Breast epithelium (tissue), 4 donors: ENCODE measurements at regions not wholly inside any gene's neighbourhood (a gene's known extent, or its start where the extent isn't known, plus 50 kb on each side); places are given as distances from the start of the nearest gene placed in this dataset.

ENCODE experiments used
- DNase-seq, 2 donors: peaks; one replicate each; pipeline ENCODE4 v3.0.0-alpha.2; 2019; ENCODE audit warnings: low spot score in 2 of 2
- H3K27ac ChIP-seq, 2 donors: fragments of 200-600 bp; sonication (generic) in 1 of 2; one replicate each; pipeline ENCODE4 v1.5.1; 2016 to 2019; ENCODE audit warnings: mild to moderate bottlenecking in 1 of 2
- H3K27me3 ChIP-seq, 2 donors: fragments of 200-600 bp; sonication (generic) in 1 of 2; one replicate each; pipeline versions ENCODE4 v1.5.1 to v1.6.0; 2017 to 2019; ENCODE audit warnings: control low read depth in 1 of 2, mild to moderate bottlenecking in 1 of 2
- H3K36me3 ChIP-seq: fragments of 200-600 bp; one replicate; pipeline ENCODE4 v1.5.1; 2019
- H3K4me1 ChIP-seq, 2 donors: fragments of 200-600 bp; sonication (generic); one replicate each; pipeline ENCODE4 v1.5.1; 2016 to 2019; ENCODE audit warnings: control low read depth in 1 of 2
- H3K4me3 ChIP-seq, 3 donors: fragments of 200-600 bp; sonication (generic); 1 replicate in 2 of 3; 2 replicates in 1 of 3; pipeline ENCODE4 v1.5.1; 2016 to 2019; ENCODE audit warnings: mild to moderate bottlenecking in 3 of 3, moderate library complexity in 2 of 3
- H3K9me3 ChIP-seq, 2 donors: fragments of 200-600 bp; sonication (generic) in 1 of 2; one replicate each; pipeline ENCODE4 v1.5.1; 2016 to 2019; ENCODE audit warnings: control low read depth in 1 of 2
- CTCF ChIP-seq, 3 donors: fragments of 450-650 bp; IDR thresholded peaks; one replicate each; pipeline ENCODE4 v1.5.1; 2016 to 2017; ENCODE audit warnings: antibody characterized with exemption in 3 of 3, mild to moderate bottlenecking in 3 of 3, moderate library complexity in 3 of 3
- POLR2A ChIP-seq: fragments of 450-650 bp; IDR thresholded peaks from one replicate; pipeline ENCODE4 v1.6.1; 2016; ENCODE audit warnings: antibody characterized with exemption, mild to moderate bottlenecking, moderate library complexity
- POLR2AphosphoS5 ChIP-seq, 3 donors: sonication (generic); formaldehyde crosslinking; IDR thresholded peaks; one replicate each; pipeline ENCODE4 v1.6.1; 2017; ENCODE audit warnings: antibody characterized with exemption in 3 of 3
- intact Hi-C: fragments of 100-400 bp; cut with DNase I; formaldehyde crosslinking; loops from one replicate; pipeline ENCODE4 v1.15.1; 2023; ENCODE audit warnings: low total_unique reads

GRCh38 chr9:99475401-99476065 is 253.5 kb downstream of the SEC61B start:
- intact Hi-C loops: no loop called here
- Histone ChIP-seq H3K36me3 (no peaks in the 10 kb centered on the region), H3K27me3 (no peaks in the 10 kb centered on the region), H3K4me1 (no peaks in the 10 kb centered on the region), H3K9me3 (no peaks in the 10 kb centered on the region), H3K27ac (no peak overlapping the region), H3K4me3 (no peak overlapping the region)
- DNase-seq: no peak
- TF ChIP-seq POLR2A (no peak), CTCF (IDR thresholded peaks at IDR 0.05) (no peak), POLR2AphosphoS5 (IDR thresholded peaks at IDR 0.05) (no peak)

GRCh38 chr9:99478469-99479027 is 256.5 kb downstream of the SEC61B start:
- intact Hi-C loops: no loop called here
- no peak overlapping the region for H3K4me3 ChIP-seq
- H3K27ac ChIP-seq: no peak overlapping the region
- no peaks in the 10 kb centered on the region for H3K4me1 ChIP-seq
- H3K27me3 ChIP-seq: no peaks in the 10 kb centered on the region
- no peaks in the 10 kb centered on the region for H3K9me3 ChIP-seq
- no peak for TF ChIP-seq POLR2AphosphoS5 (IDR thresholded peaks at IDR 0.05)
- no peak for TF ChIP-seq CTCF (IDR thresholded peaks at IDR 0.05)
- TF ChIP-seq POLR2A: no peak
- DNase-seq: no peak
- H3K36me3 ChIP-seq: no peaks in the 10 kb centered on the region

GRCh38 chr9:99479929-99480328 is 257.8 kb downstream of the SEC61B start:
- no peaks in the 10 kb centered on the region for H3K36me3 ChIP-seq
- H3K9me3 ChIP-seq: no peaks in the 10 kb centered on the region
- no peaks in the 10 kb centered on the region for H3K27me3 ChIP-seq
- H3K4me1 ChIP-seq: no peaks in the 10 kb centered on the region
- TF ChIP-seq POLR2A: no peak
- no peak for TF ChIP-seq POLR2AphosphoS5 (IDR thresholded peaks at IDR 0.05)
- no peak for TF ChIP-seq CTCF (IDR thresholded peaks at IDR 0.05)
- H3K4me3 ChIP-seq: no peak overlapping the region
- intact Hi-C loops: no loop called here
- DNase-seq: no peak
- no peak overlapping the region for H3K27ac ChIP-seq

- Histone ChIP-seq H3K36me3 (no peaks in the 10 kb centered on the region), H3K9me3 (no peaks in the 10 kb centered on the region), H3K4me1 (no peaks in the 10 kb centered on the region), H3K27me3 (no peaks in the 10 kb centered on the region), H3K4me3 (no peak overlapping the region), H3K27ac (no peak overlapping the region)
- TF ChIP-seq POLR2A (no peak), POLR2AphosphoS5 (IDR thresholded peaks at IDR 0.05) (no peak), CTCF (IDR thresholded peaks at IDR 0.05) (no peak)
- intact Hi-C loops: no loop called here
- DNase-seq: no peak
These were observed 263.4 kb downstream of the SEC61B start for GRCh38 chr9:99485459-99485858.

DNA sequence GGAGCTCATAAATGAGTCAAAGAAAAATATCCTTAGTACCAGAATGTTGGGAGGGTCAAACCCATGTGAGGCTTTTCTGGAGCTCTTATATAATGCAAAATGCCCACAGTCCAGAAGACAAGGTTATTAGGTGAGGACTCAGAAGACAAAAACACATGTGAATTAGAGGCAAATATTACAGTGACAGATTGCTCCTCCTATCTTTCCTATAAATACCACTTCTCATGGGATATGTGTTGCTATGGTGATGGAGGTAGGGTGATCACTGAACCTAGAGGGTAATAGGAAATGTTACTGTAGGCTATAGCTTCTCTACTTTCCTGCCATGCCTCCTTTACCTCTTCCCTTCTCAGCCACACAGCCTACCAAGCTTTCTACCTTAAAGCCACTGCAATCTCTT is 264.6 kb downstream of the SEC61B start:
- intact Hi-C loops: loop anchor here (2.0 kb wide), 1 partner anchor 34 kb away; no protein-coding TSS in a partner anchor
- DNase-seq: no peak
- no peaks in the 10 kb centered on the region for H3K9me3 ChIP-seq
- no peak overlapping the region for H3K27ac ChIP-seq
- no peaks in the 10 kb centered on the region for H3K4me1 ChIP-seq
- TF ChIP-seq CTCF (IDR thresholded peaks at IDR 0.05): no peak
- TF ChIP-seq POLR2AphosphoS5 (IDR thresholded peaks at IDR 0.05): no peak
- no peak for TF ChIP-seq POLR2A
- no peaks in the 10 kb centered on the region for H3K27me3 ChIP-seq
- no peaks in the 10 kb centered on the region for H3K36me3 ChIP-seq
- no peak overlapping the region for H3K4me3 ChIP-seq
